GM23338 (cell line): ENCODE measurements at regions not wholly inside any gene's neighbourhood (a gene's known extent, or its start where the extent isn't known, plus 50 kb on each side); places are given as distances from the start of the nearest gene placed in this dataset.

Experiments
- ATAC-seq: fragments of 200-7000 bp; cut with Tn5 transposase; 3 replicates; pipeline ENCODE4 v1.9.1; 2020
- DNase-seq: peaks from one replicate; pipeline ENCODE4 v3.0.0-alpha.2; 2015; ENCODE audit warnings: low spot score
- H2AFZ ChIP-seq: fragments of 200-600 bp; sonication (generic); 2 replicates; pipeline ENCODE4 v1.8.0; 2016; ENCODE audit warnings: antibody characterized with exemption, mild to moderate bottlenecking, moderate library complexity
- H3F3A ChIP-seq: fragments of 200-600 bp; sonication (generic); replicated peaks from 2 replicates; pipeline ENCODE4 v1.8.0; 2017; ENCODE audit warnings: antibody characterized with exemption, mixed run types, low read depth
- H3K27ac ChIP-seq: fragments of 200-600 bp; sonication (generic); 2 replicates; pipeline ENCODE4 v1.6.1; 2016; ENCODE audit warnings: low read depth
- H3K27me3 ChIP-seq: fragments of 200-600 bp; sonication (generic); 2 replicates; pipeline ENCODE4 v1.8.0; 2016; ENCODE audit warnings: mild to moderate bottlenecking, mixed run types, moderate library complexity; ENCODE audit not compliant: insufficient read depth
- H3K36me3 ChIP-seq: fragments of 200-600 bp; sonication (generic); 2 replicates; pipeline ENCODE4 v1.8.0; 2016; ENCODE audit warnings: mild to moderate bottlenecking; ENCODE audit not compliant: insufficient read depth
- H3K4me1 ChIP-seq: fragments of 200-600 bp; sonication (generic); 2 replicates; pipeline ENCODE4 v1.8.0; 2016; ENCODE audit warnings: mild to moderate bottlenecking, moderate library complexity; ENCODE audit not compliant: insufficient read depth
- H3K4me2 ChIP-seq: fragments of 200-600 bp; sonication (generic); 2 replicates; pipeline ENCODE4 v1.7.1; 2017; ENCODE audit warnings: mixed run types
- H3K4me3 ChIP-seq: fragments of 200-600 bp; sonication (generic); 2 replicates; pipeline ENCODE4 v1.6.1; 2016; ENCODE audit warnings: mixed run types
- H3K79me2 ChIP-seq: fragments of 200-600 bp; sonication (generic); replicated peaks from 2 replicates; pipeline ENCODE4 v1.8.0; 2017; ENCODE audit warnings: mild to moderate bottlenecking; ENCODE audit not compliant: insufficient read depth
- H3K9me2 ChIP-seq: fragments of 200-600 bp; sonication (generic); 2 replicates; pipeline ENCODE4 v1.8.0; 2017; ENCODE audit not compliant: insufficient read depth
- H4K20me1 ChIP-seq: fragments of 200-600 bp; sonication (generic); replicated peaks from 2 replicates; pipeline ENCODE4 v1.8.0; 2017; ENCODE audit warnings: mild to moderate bottlenecking; ENCODE audit not compliant: insufficient read depth
- H3K27ac Mint-ChIP-seq: 2 replicates; pipeline ENCODE4 v1.8.0; 2020; ENCODE audit warnings: inconsistent platforms, mild to moderate bottlenecking, moderate library complexity, mixed read lengths
- H3K27me3 Mint-ChIP-seq: 3 replicates; pipeline ENCODE4 v1.8.0; 2022; ENCODE audit warnings: low read depth, mild to moderate bottlenecking, moderate library complexity, mixed read lengths, inconsistent platforms; ENCODE audit not compliant: insufficient read depth, poor library complexity
- H3K36me3 Mint-ChIP-seq: 3 replicates; pipeline ENCODE4 v1.8.0; 2021; ENCODE audit warnings: low read depth, mild to moderate bottlenecking, inconsistent platforms, moderate library complexity, mixed read lengths
- H3K4me1 Mint-ChIP-seq: 3 replicates; pipeline ENCODE4 v1.8.0; 2020; ENCODE audit warnings: mild to moderate bottlenecking, inconsistent platforms, mixed read lengths
- H3K4me3 Mint-ChIP-seq: 3 replicates; pipeline ENCODE4 v1.8.0; 2021; ENCODE audit warnings: moderate library complexity, mild to moderate bottlenecking, inconsistent platforms, mixed read lengths
- H3K9me3 Mint-ChIP-seq: 3 replicates; pipeline ENCODE4 v1.8.0; 2020; ENCODE audit warnings: moderate library complexity, mild to moderate bottlenecking, inconsistent platforms, mixed read lengths
- EZH2phosphoT487 ChIP-seq: fragments of 200-600 bp; sonication (generic); IDR thresholded peaks from one replicate; pipeline ENCODE4 v1.8.1; 2018; ENCODE audit warnings: antibody characterized with exemption; ENCODE audit not compliant: unreplicated experiment
- JUNB ChIP-seq: IDR thresholded peaks from one replicate; pipeline ENCODE4 v1.6.1; 2016; ENCODE audit warnings: antibody characterized with exemption; ENCODE audit not compliant: unreplicated experiment
- ZNF331 ChIP-seq: fragments of 250-450 bp; sonication (Bioruptor Pico); IDR thresholded peaks from 2 replicates; pipeline ENCODE4 v1.5.0; 2020; ENCODE audit warnings: low read depth, mild to moderate bottlenecking, moderate library complexity
- ZNF462 ChIP-seq: fragments of 250-450 bp; sonication (Bioruptor Pico); IDR thresholded peaks from 2 replicates; pipeline ENCODE4 v1.5.0; 2020; ENCODE audit warnings: mild to moderate bottlenecking, moderate library complexity

GRCh38 chr1:184158896-184159681, 107.6 kb downstream of the TSEN15 start:
- H3K4me1 Mint-ChIP-seq, result peaks cover 17% of the 10 kb centered on the region

More at GRCh38 chr1:184158896-184159681, 107.6 kb downstream of the TSEN15 start:
- no peak overlapping the region for H3K4me3 ChIP-seq
- TF ChIP-seq JUNB (no peak), ZNF331 (CRISPR knock-in tag) (no peak), EZH2phosphoT487 (no peak), ZNF462 (CRISPR knock-in tag) (0 out of 2 replicates have a peak, but pooled peaks have one; percentile 29)
- no peaks in the 10 kb centered on the region for H3K27me3 ChIP-seq
- no peak overlapping the region for H3K4me3 Mint-ChIP-seq
- H3K79me2 ChIP-seq, result no peaks in the 10 kb centered on the region
- ATAC-seq, result no peak
- H3K27ac ChIP-seq, result no peak overlapping the region
- no peak overlapping the region; the same call in 1 of the 2 replicates for H2AFZ ChIP-seq
- H4K20me1 ChIP-seq, result no peaks in the 10 kb centered on the region
- no peaks in the 10 kb centered on the region for H3F3A ChIP-seq
- H3K36me3 Mint-ChIP-seq, result no peaks in the 10 kb centered on the region
- no peaks in the 10 kb centered on the region; the same call in 1 of the 2 replicates for H3K36me3 ChIP-seq
- H3K27ac Mint-ChIP-seq, result no peak overlapping the region
- no peaks in the 10 kb centered on the region for H3K9me3 Mint-ChIP-seq
- H3K9me2 ChIP-seq, result no peaks in the 10 kb centered on the region
- H3K4me1 ChIP-seq, result peaks cover 17% of the 10 kb centered on the region; the same call in 1 of the 2 replicates
- no peak overlapping the region for H3K4me2 ChIP-seq
- peaks cover 12% of the 10 kb centered on the region for H3K27me3 Mint-ChIP-seq
- DNase-seq, result peak; percentile 19
